ENCODE measurements at regions not wholly inside any gene's neighbourhood (a gene's known extent, or its start where the extent isn't known, plus 50 kb on each side); places are given as distances from the start of the nearest gene placed in this dataset.

DNA sequence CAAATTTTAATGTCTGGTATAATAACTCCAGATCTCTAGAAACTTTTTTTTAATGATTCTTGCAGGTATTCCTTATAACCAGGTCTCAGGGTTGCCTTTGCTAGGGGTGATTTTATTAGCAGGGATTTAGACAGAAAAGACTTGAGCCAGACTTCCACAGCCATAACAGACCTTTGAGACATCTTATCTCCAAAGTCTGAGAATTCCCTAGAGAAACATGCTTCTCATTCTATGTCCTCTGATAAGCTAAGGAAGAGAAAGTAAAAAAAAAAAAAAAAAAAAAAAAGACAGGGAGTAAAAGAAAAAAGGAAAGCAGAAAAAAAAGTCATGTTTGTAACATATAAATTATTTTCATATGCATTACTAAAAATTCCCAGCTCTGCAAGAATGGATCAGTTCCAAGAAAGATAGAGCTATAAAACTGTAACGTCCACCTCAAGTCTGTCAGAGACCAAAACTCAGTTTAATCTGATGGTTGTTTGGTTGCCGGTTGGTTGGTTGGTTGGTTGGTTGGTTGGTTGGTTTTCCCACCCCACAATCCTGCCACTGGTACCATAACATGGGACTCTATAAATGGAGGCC is 153.8 kb downstream of the COL6A3 start:
- Mint-ChIP-seq H3K27me3 (peaks cover 9% of the 10 kb centered on the region), H3K27ac (no peak overlapping the region), H3K4me3 (no peak overlapping the region), H3K4me1 (ENCODE audit: low read depth) (peaks cover 2% of the 10 kb centered on the region), H3K9me3 (no peaks in the 10 kb centered on the region), H3K36me3 (no peaks in the 10 kb centered on the region)
- intact Hi-C loops (cut with micrococcal nuclease) = no loop called here
- ChIA-PET POLR2A (no interaction called here), CTCF (no interaction called here)
- no peak for DNase-seq

DNA sequence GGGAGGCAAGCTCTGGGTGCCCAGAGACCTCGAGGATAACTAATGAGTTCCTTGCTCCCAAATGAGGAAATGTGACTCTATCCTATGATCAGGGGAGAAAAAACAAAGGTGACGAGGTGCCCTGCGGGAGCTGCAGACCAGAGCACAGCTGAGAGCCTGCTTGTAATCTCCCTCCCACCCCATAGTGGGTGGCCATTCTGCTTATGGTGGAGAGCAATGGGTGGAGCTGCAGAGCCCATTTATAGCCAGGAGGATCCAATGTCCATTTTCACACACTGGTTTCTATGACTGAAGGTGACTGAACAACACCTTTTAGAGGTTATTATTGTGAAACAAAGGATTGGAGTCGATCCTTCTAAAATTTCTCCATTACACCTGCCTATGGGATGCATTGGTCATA is 153.3 kb downstream of the COL6A3 start:
- Mint-ChIP-seq H3K4me3 (no peak overlapping the region), H3K36me3 (no peaks in the 10 kb centered on the region), H3K27ac (no peak overlapping the region), H3K9me3 (no peaks in the 10 kb centered on the region), H3K4me1 (ENCODE audit: low read depth) (peaks cover 2% of the 10 kb centered on the region), H3K27me3 (peaks cover 8% of the 10 kb centered on the region)
- intact Hi-C loops (cut with micrococcal nuclease) = no loop called here
- no peak for DNase-seq
- ChIA-PET POLR2A (no interaction called here), CTCF (no interaction called here)

DNA sequence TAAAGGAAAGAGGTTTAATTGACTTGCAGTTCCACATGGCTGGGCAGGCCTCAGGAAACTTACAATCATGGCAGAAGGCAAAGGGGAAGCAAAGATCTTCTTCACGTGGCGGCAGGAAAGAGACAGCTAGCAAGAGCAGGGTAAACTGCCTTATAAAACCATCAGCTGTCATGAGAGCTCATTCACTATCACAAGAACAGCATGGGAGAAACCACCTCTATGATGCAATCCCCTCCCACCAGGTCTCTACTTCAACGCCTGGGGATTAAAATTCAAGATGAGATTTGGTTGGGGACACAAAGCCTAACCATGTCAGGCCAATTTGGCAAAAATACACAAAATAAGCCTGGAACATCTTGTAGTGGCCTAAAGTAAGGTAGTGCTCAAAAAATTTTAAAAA is 152.6 kb downstream of the COL6A3 start:
- Mint-ChIP-seq H3K4me3 (no peak overlapping the region), H3K27me3 (peaks cover 4% of the 10 kb centered on the region), H3K9me3 (no peaks in the 10 kb centered on the region), H3K4me1 (ENCODE audit: low read depth) (peaks cover 2% of the 10 kb centered on the region), H3K27ac (no peak overlapping the region), H3K36me3 (no peaks in the 10 kb centered on the region)
- intact Hi-C loops (cut with micrococcal nuclease) = no loop called here
- ChIA-PET CTCF (no interaction called here), POLR2A (no interaction called here)
- no peak for DNase-seq

DNA sequence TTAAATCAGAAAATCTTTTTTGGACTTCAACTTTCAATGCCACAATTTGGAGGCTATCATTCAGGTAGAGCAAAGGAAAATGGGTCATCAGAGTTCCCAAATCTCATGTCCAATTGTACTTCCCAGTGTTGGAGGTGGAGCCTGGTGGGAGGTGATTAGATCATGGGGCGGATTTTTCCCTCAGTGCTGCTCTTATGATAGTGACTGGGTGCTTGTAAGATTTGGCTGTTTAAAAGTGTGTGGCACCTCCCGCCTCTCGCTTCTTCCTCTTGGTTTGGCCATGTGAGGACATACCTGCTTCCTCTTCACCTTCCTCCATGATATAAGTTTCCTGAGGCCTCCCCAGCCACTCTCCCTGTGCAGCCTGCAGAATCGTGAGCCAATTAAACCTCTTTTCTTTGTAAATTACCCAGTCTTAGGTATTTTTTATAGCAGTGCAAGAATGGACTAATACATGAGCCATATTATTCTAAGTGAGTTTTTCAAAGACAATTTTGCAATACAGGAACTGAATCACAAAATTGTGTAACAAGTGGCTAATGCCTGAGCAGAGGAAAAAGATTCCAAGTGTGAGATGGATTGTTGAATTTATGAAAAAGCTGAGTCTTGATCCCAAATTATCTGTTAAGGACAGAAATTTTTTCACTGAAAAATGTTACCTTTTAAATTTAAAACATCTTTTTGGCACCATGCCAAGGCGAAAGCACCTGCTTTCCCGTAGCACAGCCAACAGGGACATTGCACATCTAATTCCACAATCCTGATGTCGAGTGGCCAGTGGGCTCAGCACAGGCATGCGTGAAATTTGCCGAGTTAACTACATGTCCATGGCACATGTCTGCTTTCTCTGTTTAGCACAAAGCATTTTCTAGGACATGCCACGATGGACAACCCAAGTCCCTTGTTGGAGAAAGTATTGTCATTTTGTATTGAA is 150.9 kb downstream of the COL6A3 start:
- H3K4me1 Mint-ChIP-seq (ENCODE audit: low read depth) = no peaks in the 10 kb centered on the region
- ChIA-PET POLR2A (no interaction called here), CTCF (no interaction called here)
- intact Hi-C loops (cut with micrococcal nuclease) = no loop called here
- no peaks in the 10 kb centered on the region for H3K9me3 Mint-ChIP-seq
- no peak overlapping the region for H3K27ac Mint-ChIP-seq
- H3K4me3 Mint-ChIP-seq = no peak overlapping the region
- H3K27me3 Mint-ChIP-seq = peaks cover 5% of the 10 kb centered on the region
- no peaks in the 10 kb centered on the region for H3K36me3 Mint-ChIP-seq
- no peak for DNase-seq

DNA sequence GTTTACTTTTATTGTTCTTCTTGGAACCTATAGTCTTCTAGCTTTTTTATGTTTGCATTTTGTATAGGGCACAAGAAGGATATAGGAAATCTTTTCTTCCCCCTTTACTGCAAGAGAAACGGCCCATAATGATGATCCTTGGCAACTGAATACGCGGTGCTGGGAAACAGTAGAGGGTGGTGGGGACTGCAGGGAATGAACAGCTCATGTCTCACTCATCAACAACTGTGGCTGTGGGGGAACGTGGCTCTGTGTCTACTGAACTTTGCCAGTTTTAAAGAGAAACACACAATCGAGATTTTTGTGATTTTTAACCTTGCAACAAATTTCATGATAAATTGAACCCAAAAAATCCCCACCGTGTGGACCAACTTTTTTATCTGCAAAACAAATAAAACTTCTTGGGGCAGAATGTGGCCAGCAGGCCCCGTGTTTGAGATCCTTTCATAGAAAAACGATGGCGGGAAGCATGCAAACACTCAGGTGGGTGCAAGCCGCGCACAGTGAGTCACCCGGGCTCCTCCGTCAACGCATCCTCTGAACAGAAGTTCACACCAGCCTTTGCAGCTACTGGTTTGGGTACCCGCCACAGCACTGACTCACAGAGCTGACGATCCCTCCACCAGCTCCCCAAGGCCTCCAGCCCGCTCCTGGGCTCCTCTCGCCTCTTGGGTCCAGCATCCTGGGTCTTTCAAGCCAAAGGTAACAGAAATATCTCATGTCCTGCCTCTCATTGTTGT is 149.3 kb downstream of the COL6A3 start:
- no peak overlapping the region for H3K27ac Mint-ChIP-seq
- H3K4me3 Mint-ChIP-seq = no peak overlapping the region
- H3K9me3 Mint-ChIP-seq = no peaks in the 10 kb centered on the region
- no peaks in the 10 kb centered on the region for H3K4me1 Mint-ChIP-seq (ENCODE audit: low read depth)
- H3K27me3 Mint-ChIP-seq = peaks cover 7% of the 10 kb centered on the region
- ChIA-PET POLR2A (no interaction called here), CTCF (interaction anchor here (0.9 kb wide), 1 partner anchor 142 kb away, joined by 3 read pairs; no protein-coding TSS in a partner anchor)
- DNase-seq = no peak
- intact Hi-C loops (cut with micrococcal nuclease) = no loop called here
- H3K36me3 Mint-ChIP-seq = no peaks in the 10 kb centered on the region

DNA sequence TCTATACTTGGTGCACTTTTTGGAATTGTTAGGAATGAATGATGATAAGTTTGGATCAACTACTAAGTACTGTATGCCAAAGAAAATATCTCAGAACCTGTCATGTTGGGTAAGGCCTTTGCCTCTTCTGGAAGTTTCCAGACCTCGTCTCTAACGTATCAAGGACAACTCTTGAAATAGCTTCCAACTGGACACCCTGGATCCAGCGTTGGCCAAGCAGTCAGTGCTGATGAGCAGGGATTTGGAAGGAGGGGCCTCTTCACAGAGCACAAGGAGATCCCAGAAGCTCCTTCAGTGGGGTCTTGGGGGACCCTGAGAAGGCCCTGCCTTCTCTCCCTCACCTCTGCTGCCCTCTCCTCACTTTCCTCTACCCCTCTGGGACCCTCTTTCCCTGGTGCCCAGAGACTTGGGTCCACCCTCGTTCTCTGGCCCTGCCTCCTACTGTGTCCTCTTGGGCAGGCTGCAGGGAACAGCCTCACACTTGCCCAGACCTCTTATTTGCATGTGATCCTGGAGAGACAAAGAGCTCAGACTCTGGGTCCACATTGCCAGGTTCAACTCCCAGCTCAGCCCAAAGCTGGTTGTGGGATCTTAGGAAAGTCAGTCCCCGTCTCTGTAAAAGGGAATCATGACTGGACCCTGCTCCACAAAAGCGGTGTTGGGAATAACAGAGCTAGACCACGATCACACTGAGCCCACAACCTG is 145.8 kb downstream of the COL6A3 start:
- POLR2A ChIA-PET = no interaction called here
- peaks cover 20% of the 10 kb centered on the region for H3K27me3 Mint-ChIP-seq
- intact Hi-C loops (cut with micrococcal nuclease) = no loop called here
- H3K4me1 Mint-ChIP-seq (ENCODE audit: low read depth) = no peaks in the 10 kb centered on the region
- H3K27ac Mint-ChIP-seq = no peak overlapping the region
- no peak overlapping the region for H3K4me3 Mint-ChIP-seq
- DNase-seq = no peak
- H3K36me3 Mint-ChIP-seq = no peaks in the 10 kb centered on the region
- CTCF ChIA-PET = interaction anchor here (0.6 to 1.2 kb wide), 2 partner anchors 98 to 135 kb away, joined by 3 read pairs; no protein-coding TSS in a partner anchor
- no peaks in the 10 kb centered on the region for H3K9me3 Mint-ChIP-seq

DNA sequence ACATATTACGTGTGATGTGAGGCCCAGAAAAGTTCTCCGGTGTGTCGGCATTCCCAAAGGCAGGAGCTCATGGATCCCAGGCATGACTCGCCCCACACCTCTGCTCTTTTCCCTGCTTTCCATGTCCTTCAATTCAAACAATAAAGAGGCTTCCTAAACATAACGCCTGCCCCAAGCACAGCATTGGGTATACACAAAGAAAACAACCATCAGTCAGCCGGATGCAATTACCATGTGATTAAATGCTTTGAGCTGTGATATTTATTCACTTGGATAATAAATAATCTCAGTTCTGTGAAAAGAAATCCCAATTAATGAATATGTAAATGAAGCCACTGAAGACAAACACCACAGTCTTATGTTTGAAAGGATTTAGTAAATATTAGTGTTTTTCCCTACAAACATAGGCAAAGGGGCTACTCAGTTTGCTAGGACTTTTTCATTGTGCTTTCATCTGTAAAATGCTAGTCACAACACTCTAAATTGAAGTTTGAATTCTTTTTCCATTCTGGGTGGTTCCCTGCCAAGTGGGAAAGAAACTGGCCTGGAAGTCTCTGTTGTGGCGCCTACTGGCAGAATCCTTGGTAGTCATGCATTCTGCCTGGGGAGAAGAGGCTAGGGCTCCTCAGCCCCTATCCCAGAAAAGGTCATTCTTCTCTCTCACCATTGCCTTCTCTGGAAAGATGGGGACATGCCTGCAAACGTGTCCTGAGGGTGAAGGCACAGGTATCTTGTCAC is 144.7 kb downstream of the COL6A3 start:
- H3K27me3 Mint-ChIP-seq = peaks cover 20% of the 10 kb centered on the region
- no peak overlapping the region for H3K4me3 Mint-ChIP-seq
- H3K36me3 Mint-ChIP-seq = no peaks in the 10 kb centered on the region
- no peak for DNase-seq
- POLR2A ChIA-PET = no interaction called here
- no peaks in the 10 kb centered on the region for H3K9me3 Mint-ChIP-seq
- CTCF ChIA-PET = interaction anchor here (1.2 kb wide), 1 partner anchor 97 kb away, joined by 3 read pairs; no protein-coding TSS in a partner anchor
- H3K4me1 Mint-ChIP-seq (ENCODE audit: low read depth) = no peaks in the 10 kb centered on the region
- intact Hi-C loops (cut with micrococcal nuclease) = no loop called here
- H3K27ac Mint-ChIP-seq = no peak overlapping the region

DNA sequence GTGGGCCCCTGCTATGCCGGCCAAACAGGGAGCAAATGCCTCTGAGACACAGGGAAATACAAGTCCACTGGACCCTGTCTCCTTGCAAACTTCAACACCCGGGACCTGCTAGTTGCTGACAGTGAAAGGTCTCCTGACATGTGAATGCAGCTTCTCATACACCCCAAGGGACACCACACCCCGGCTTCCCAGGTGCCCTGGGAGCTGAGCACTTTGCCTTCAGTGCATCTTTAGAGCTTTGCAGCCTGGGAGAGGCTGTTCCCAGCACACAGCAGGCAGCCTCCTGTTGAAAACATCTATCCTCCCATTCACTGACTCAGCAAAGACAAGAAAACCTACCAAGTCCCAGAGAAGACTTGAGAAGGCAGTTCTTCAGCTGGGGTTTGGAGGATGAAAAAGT is 143.4 kb downstream of the COL6A3 start:
- intact Hi-C loops (cut with micrococcal nuclease) = no loop called here
- no peak overlapping the region for H3K27ac Mint-ChIP-seq
- DNase-seq = no peak
- no peaks in the 10 kb centered on the region for H3K36me3 Mint-ChIP-seq
- POLR2A ChIA-PET = no interaction called here
- H3K27me3 Mint-ChIP-seq = peaks cover 20% of the 10 kb centered on the region
- no peaks in the 10 kb centered on the region for H3K4me1 Mint-ChIP-seq (ENCODE audit: low read depth)
- H3K4me3 Mint-ChIP-seq = no peak overlapping the region
- CTCF ChIA-PET = no interaction called here
- no peaks in the 10 kb centered on the region for H3K9me3 Mint-ChIP-seq

DNA sequence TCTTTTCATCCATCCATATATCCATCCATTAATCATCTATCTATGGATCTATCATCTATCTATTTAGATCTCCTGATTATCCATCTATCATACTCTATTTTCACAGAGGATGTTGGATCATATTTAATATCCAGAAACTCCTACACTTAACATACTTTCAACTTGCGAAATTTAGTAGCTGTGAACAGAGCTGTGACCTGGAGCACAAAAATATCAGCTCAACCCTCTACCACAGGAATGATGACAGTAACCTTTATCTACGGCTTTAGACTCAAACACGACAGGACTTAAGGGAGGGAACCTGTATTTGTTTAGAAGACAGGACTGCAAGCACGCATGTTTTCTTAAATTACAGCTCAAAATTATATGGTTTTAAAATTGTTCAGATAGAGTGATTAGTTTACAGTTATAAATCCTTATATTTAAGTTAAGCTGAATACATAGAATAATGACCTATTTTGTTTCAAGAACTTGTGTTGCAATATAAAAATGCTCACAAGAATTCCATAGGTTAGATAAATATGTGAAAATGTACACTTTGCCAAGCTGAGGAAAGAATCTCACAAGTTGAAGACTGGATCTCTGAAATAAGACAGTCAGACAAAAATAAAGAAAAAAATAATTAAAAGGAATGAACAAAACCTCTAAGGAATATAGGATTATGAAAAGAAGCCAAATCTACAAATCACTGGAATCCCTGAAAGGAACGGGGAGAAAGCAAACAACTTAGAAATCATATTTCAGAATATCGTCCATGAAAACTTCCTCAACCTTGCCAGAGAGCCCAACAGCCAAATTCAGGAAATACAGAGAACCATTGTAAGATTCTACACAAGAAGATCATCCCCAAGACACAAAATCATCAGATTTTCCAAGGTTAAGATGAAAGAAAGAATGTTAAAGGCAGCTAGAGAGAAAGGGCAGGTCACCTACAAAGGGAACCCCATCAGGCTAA is 142.0 kb downstream of the COL6A3 start:
- ChIA-PET POLR2A (no interaction called here), CTCF (no interaction called here)
- H3K4me3 Mint-ChIP-seq = no peak overlapping the region
- no peak for DNase-seq
- no peaks in the 10 kb centered on the region for H3K4me1 Mint-ChIP-seq (ENCODE audit: low read depth)
- H3K27ac Mint-ChIP-seq = no peak overlapping the region
- no peaks in the 10 kb centered on the region for H3K36me3 Mint-ChIP-seq
- H3K27me3 Mint-ChIP-seq = peaks cover 22% of the 10 kb centered on the region
- H3K9me3 Mint-ChIP-seq = no peaks in the 10 kb centered on the region
- intact Hi-C loops (cut with micrococcal nuclease) = no loop called here
